ENCODE measurements at regions not wholly inside any gene's neighbourhood (a gene's known extent, or its start where the extent isn't known, plus 50 kb on each side); places are given as distances from the start of the nearest gene placed in this dataset.

- Mint-ChIP-seq H3K9me3 (ENCODE audit: low read depth) (peaks cover 4% of the 10 kb centered on the region), H3K27me3 (ENCODE audit: low read depth) (no peaks in the 10 kb centered on the region), H3K36me3 (ENCODE audit: low read depth) (peaks cover 6% of the 10 kb centered on the region), H3K4me3 (ENCODE audit: unreplicated experiment) (no peak overlapping the region), H3K27ac (ENCODE audit: unreplicated experiment) (no peak overlapping the region), H3K4me1 (ENCODE audit: low read depth) (peaks cover 15% of the 10 kb centered on the region)
- TF ChIP-seq CTCF (IDR thresholded peaks at IDR 0.05) = no peak
- no peak for DNase-seq (ENCODE audit: low spot score)
These were observed 318.8 kb downstream of the ZEB2 start for GRCh38 chr2:144201126-144201525.

GRCh38 chr2:144198116-144198515 lies 321.8 kb downstream of the ZEB2 start:
- H3K27me3 Mint-ChIP-seq (ENCODE audit: low read depth) = no peaks in the 10 kb centered on the region
- H3K27ac Mint-ChIP-seq (ENCODE audit: unreplicated experiment) = no peak overlapping the region
- no peak for TF ChIP-seq CTCF (IDR thresholded peaks at IDR 0.05)
- peaks cover 12% of the 10 kb centered on the region for H3K4me1 Mint-ChIP-seq (ENCODE audit: low read depth)
- no peak for DNase-seq (ENCODE audit: low spot score)
- H3K36me3 Mint-ChIP-seq (ENCODE audit: low read depth) = peaks cover 2% of the 10 kb centered on the region
- peaks cover 4% of the 10 kb centered on the region for H3K9me3 Mint-ChIP-seq (ENCODE audit: low read depth)
- H3K4me3 Mint-ChIP-seq (ENCODE audit: unreplicated experiment) = no peak overlapping the region

- Mint-ChIP-seq H3K27ac (ENCODE audit: unreplicated experiment) (no peak overlapping the region), H3K9me3 (ENCODE audit: low read depth) (peaks cover 4% of the 10 kb centered on the region), H3K4me1 (ENCODE audit: low read depth) (peaks cover 3% of the 10 kb centered on the region), H3K27me3 (ENCODE audit: low read depth) (no peaks in the 10 kb centered on the region), H3K4me3 (ENCODE audit: unreplicated experiment) (no peak overlapping the region), H3K36me3 (ENCODE audit: low read depth) (peaks cover 1% of the 10 kb centered on the region)
- DNase-seq (ENCODE audit: low spot score) = no peak
- TF ChIP-seq CTCF (IDR thresholded peaks at IDR 0.05) = no peak
These were observed 325.4 kb downstream of the ZEB2 start for GRCh38 chr2:144194326-144195071.

- H3K36me3 Mint-ChIP-seq (ENCODE audit: low read depth) = no peaks in the 10 kb centered on the region
- no peak overlapping the region for H3K4me3 Mint-ChIP-seq (ENCODE audit: unreplicated experiment)
- no peak overlapping the region for H3K27ac Mint-ChIP-seq (ENCODE audit: unreplicated experiment)
These were observed 328.9 kb downstream of the ZEB2 start for GRCh38 chr2:144190908-144191605.

More at GRCh38 chr2:144190908-144191605, 328.9 kb downstream of the ZEB2 start:
- H3K4me1 Mint-ChIP-seq (ENCODE audit: low read depth) = no peaks in the 10 kb centered on the region
- no peak for TF ChIP-seq CTCF (IDR thresholded peaks at IDR 0.05)
- no peaks in the 10 kb centered on the region for H3K9me3 Mint-ChIP-seq (ENCODE audit: low read depth)
- DNase-seq (ENCODE audit: low spot score) = no peak
- no peaks in the 10 kb centered on the region for H3K27me3 Mint-ChIP-seq (ENCODE audit: low read depth)

Measured in chondrocyte (in vitro differentiated cells).